GM13977 (cell line): ENCODE measurements at regions not wholly inside any gene's neighbourhood (a gene's known extent, or its start where the extent isn't known, plus 50 kb on each side); places are given as distances from the start of the nearest gene placed in this dataset.

Source experiments
- DNase-seq: peaks from one replicate; pipeline ENCODE4 v3.0.0; 2012; ENCODE audit warnings: low spot score
- in situ Hi-C: fragments of 300-500 bp; cut with MboI; formaldehyde crosslinking; loops from one replicate; pipeline ENCODE4 v1.12.0; 2022; ENCODE audit warnings: low sequenced_read_pairs, low pct_unique_long_range_greater_than_20kb, mixed read lengths, inconsistent platforms; ENCODE audit not compliant: unreplicated experiment
- TF ChIP-seq, protein P1 (sequence below): IDR thresholded peaks from 2 replicates; pipeline ENCODE4 v1.5.1; 2012; ENCODE audit warnings: mild to moderate bottlenecking, control low read depth; ENCODE audit not compliant: insufficient read depth; ENCODE audit errors: extremely low read depth, missing control alignments

DNA sequence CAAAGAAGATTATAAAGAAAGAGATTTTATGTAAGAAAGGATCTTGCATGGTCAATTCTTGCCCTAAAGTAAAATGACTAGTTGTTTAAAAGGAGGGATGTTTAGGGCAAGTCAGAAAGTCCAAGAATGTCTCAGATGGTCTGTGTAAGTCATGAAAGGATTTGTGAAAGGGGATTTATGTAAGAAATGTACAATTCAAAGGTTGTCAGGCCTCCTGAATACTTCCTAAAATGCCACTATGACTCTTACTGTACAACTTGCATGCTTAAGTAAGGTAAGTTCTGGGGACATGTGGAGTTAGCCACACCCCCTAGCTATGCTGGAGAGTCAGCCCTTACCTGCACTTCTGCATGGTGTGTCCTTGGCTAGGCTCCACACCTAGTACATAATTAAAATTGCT is 328.9 kb upstream of the TGFBR2 start:
- TF ChIP-seq, protein P1, sequence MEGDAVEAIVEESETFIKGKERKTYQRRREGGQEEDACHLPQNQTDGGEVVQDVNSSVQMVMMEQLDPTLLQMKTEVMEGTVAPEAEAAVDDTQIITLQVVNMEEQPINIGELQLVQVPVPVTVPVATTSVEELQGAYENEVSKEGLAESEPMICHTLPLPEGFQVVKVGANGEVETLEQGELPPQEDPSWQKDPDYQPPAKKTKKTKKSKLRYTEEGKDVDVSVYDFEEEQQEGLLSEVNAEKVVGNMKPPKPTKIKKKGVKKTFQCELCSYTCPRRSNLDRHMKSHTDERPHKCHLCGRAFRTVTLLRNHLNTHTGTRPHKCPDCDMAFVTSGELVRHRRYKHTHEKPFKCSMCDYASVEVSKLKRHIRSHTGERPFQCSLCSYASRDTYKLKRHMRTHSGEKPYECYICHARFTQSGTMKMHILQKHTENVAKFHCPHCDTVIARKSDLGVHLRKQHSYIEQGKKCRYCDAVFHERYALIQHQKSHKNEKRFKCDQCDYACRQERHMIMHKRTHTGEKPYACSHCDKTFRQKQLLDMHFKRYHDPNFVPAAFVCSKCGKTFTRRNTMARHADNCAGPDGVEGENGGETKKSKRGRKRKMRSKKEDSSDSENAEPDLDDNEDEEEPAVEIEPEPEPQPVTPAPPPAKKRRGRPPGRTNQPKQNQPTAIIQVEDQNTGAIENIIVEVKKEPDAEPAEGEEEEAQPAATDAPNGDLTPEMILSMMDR, result no peak
- no peak for DNase-seq
- in situ Hi-C loops, result no loop called here

DNA sequence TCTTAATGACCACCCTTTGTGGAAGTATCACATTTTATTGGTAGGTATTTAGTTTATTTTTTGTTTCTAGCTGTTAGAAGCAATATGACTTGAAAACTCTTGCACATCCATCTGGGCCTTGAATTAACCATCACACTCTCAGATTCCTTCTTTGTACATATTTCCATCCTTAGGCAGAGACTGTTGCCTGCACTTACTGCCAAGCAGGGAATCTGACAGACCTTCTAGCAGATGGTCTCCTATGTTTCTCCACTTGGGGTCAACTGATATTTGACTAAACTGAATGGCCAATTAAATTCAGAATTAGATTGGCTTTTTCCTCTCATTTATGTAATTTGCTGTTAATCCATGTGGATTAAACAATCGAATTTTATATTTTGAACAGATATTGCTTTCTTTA is 324.9 kb upstream of the TGFBR2 start:
- TF ChIP-seq, protein P1, result no peak
- in situ Hi-C loops, result no loop called here
- DNase-seq, result no peak

DNA sequence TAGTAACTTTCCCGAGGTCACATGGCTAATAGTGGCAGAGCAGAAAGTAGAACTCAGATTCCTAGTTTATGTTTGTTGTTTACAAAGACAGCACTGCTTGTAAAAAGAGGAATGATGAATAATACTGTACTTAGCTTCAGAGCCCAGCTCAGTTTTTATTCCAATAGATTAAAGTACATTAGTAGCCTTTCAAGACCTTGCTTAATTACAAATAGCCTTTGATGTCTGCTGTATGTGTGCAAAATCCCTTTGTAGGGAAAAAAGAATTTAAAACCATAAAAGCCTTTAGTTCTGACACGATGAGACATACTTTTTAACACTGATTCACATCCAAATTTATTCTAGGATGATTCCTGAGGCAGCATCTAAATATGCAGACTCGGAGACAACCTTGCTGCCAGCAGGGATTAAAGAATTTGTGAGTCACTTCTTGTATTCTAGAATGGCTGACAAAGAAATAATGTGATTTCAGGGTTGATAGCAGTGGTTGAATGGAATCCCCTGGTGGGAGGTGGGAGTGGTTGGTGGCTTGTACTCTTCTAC is 324.2 kb upstream of the TGFBR2 start:
- DNase-seq, result no peak
- TF ChIP-seq, protein P1, result no peak
- in situ Hi-C loops, result no loop called here

DNA sequence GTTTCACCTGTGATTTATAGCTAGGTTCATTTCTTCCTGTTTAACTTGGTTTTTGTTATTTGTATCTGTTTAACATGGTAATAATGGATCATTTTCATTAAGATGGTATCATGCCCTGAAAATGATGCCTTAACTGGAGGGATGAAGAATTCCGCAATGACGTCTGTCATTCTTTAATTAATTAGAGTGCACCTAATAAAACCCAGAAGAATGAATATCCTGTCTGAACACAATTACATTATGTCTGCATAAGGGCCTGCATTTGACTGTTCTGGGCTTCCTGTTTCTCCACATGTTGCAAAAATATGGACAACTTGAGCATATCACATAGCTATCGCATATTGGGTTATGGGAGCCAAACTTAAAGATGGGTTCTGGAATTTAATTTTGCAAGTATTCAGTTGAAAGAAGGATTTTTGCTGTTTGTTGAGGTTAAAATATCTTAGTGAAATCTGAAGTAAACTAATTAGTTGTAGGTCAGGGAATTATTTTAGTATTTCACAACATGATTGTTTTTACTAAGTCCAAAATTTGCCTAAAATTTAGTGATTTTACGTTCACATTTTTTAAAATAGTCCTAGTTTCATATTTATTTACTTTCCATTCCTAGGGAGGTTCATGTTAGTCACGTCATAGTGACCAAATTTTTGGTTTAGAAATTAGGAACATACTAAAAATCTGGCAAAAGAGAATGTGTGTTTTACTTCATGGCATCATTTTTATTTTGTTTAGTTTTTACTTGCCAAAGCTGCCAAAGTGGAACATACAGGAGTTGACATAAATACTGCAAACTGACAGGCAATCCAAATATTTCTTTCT is 321.0 kb upstream of the TGFBR2 start:
- no peak for DNase-seq
- TF ChIP-seq, protein P1, result no peak
- in situ Hi-C loops, result no loop called here

DNA sequence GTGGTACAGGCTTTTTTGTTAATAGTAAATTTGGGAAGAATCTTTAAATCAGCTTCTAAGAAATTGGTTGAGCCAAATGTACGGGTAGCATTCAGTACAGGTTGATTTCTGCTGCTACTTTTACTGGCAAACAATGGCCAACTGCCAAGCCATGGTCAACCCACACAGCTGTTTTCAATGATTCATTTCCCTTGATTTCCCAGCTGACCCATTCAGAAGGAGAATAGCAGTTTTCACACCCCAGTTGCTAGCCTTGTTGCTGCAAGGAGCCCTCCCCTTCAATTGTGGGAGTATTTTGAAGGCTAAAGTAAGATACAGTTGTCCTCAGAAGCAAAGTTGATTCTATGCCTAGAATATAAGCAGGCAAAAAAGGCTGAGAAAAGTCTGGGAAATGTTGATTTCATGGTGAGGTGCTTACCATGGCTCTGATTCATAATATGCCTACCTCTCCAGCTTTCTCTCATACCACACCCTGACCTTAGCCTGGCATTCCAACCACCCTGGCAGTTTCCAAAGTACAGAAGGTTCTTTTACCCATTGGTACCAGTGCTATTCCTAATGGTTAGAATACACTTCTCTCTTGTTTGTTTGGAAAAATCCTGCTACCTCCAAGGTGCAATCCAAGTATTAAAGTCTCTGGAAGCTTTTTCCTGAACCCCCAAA is 320.3 kb upstream of the TGFBR2 start:
- in situ Hi-C loops, result no loop called here
- TF ChIP-seq, protein P1, result no peak
- DNase-seq, result peak; percentile 4

DNA sequence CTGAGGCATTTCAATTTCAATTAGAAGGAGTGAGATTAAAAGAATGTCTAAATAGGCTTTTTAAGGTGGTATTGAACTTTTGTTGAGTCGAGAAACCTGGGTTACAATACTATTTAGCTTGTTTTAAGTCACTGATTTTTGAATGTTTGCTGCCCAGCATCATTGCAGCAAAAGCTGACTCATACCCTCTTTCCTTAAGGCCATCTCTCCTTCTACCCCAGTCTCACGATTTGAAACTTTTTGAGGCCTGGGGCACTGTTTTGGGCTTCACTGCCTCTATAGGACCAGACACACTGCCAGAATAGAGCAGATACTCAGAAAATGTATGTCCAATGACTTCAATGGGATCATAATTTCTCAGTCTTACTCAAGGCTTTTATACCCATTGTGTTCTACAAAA is 319.6 kb upstream of the TGFBR2 start:
- DNase-seq, result no peak
- in situ Hi-C loops, result no loop called here
- TF ChIP-seq, protein P1, result no peak
